ENCODE measurements at regions not wholly inside any gene's neighbourhood (a gene's known extent, or its start where the extent isn't known, plus 50 kb on each side); places are given as distances from the start of the nearest gene placed in this dataset.

GRCh38 chr6:8215631-8216030 lies 113.3 kb upstream of the EEF1E1 start:
- no peak for DNase-seq (ENCODE audit: low read depth)

DNA sequence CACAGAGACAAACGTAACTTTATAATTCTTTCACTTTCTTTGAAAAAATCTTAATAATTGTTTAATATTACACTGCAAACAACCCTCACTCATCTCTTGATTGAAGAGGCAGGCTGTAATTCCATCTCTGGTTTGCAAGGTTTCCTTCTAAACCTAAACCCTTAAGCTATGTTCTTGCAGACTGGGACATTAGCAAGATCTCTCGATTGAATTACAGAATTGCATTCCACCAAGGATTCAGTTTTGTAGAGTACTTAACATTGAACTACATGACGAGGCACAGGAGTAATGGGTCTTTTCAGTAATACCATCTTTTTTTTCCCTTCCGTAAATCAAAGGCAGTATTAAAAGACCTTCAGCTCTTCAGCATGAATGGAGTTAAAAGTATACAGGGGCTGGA lies 111.6 kb upstream of the EEF1E1 start:
- no peak for DNase-seq (ENCODE audit: low read depth)

DNA sequence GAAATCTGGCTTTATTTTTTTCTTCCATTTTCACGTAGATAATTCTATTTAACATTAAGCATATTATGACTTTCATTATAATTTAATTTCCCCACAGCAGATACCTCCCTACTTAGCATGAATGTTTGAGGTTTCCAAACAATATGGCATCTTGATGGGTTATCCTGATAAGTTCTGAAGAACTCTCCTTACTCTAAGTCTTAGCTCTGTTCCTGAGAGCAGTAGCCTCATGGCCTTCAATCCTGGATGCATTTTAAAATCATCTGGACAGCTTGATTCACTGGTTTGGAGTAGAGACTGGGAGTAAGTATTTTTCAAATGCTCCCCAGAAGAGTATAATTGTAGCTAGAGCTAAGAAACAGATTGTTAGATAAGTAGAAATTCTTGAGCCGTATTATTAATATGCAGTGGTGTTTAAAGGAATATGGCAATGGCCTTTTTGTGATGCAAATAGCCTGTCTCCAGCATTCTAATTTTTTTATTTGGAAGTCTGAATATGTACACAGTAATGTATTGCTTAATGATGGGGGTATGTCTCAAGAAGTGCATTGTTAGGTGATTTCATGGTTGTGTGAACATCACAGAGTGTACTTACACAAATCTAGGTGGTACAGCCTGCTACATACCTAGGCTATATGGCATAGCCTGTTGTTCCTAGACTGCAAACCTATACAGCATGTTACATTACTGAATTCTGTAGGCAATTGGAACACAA lies 110.5 kb upstream of the EEF1E1 start:
- DNase-seq (ENCODE audit: low read depth): no peak

GRCh38 chr6:8207869-8208191 lies 105.5 kb upstream of the EEF1E1 start:
- no peak for DNase-seq (ENCODE audit: low read depth)

GRCh38 chr6:8207191-8207868 lies 105.0 kb upstream of the EEF1E1 start:
- no peak for DNase-seq (ENCODE audit: low read depth)

- DNase-seq (ENCODE audit: low read depth): no peak
Observed at GRCh38 chr6:8203337-8203736, 101.0 kb upstream of the EEF1E1 start.

DNA sequence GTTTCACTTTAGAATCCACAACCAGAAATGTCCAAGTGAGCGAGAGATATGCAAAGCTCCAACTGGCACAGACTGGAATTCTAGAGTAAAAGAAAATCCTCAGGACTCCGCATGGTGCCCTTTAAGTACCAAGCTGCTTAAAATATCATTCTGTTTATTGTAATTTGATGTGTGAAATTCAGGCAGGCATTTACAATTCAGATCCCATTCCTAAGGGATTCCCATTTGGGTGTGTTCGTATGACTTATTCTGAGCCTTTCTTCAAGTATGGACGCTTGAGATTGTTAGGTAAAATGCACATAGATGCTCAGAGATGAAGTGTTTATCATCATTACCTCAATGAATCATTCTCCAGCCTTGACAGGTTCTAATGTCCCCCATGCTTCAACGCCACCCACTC lies 99.3 kb upstream of the EEF1E1 start:
- no peak for DNase-seq (ENCODE audit: low read depth)

DNA sequence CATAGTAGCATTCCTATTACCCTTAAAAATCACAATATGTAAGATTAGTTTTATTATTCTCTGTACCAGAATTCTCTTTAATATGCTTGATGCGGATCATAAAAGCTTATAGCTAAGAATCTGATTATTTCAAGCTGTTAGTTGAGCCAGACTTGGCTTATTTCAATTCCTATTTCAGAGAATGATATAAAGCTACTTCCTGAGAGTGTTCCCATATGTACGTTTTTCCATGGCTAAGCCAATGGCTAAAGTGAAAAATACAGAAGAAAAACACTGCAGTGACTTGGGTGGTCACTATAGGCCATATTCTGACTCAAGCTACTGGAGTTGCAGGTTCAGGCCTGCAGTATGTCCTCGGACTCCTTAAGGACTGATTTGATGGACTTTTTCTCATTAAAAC lies 97.9 kb upstream of the EEF1E1 start:
- no peak for DNase-seq (ENCODE audit: low read depth)

DNA sequence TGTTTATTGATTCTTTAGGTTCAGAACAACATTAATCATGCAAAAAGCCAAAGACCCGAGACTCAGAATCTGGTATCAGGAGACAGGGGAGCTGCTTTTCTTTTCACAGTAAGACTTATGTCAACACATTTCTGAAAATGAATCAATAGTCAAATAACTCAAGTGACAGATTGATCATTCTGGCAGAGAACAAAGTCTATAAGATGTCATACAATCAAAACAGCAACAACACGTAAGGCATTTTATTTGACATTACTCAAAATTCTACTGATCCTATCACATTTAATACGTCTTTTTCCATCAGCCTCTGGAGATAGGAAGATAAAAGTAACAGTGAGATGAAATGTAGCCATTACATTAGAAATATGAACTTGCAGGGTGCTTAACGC lies 93.4 kb upstream of the EEF1E1 start:
- DNase-seq (ENCODE audit: low read depth): no peak

GRCh38 chr6:8195040-8195713 lies 92.8 kb upstream of the EEF1E1 start:
- no peak for DNase-seq (ENCODE audit: low read depth)

GRCh38 chr6:8194490-8194889 lies 92.1 kb upstream of the EEF1E1 start:
- no peak for DNase-seq (ENCODE audit: low read depth)

DNA sequence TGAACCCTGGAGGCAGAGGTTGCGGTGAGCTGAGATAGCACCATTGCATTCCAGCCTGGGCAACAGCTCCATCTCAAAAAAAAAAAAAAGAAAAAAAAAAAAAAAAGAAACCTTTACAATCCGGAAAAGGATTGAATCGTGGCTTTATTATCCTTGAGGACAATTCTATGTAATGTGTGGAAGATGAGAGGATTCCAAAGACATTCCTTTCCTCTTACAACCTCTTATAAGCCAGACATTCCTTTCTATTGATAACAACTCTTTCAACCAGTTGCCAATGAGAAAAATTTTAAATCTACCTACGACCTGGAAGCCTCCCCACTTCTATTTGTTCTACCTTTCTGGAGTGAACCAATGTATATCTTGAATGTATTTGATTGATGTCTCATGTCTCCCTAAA lies 91.2 kb upstream of the EEF1E1 start:
- no peak for DNase-seq (ENCODE audit: low read depth)

DNA sequence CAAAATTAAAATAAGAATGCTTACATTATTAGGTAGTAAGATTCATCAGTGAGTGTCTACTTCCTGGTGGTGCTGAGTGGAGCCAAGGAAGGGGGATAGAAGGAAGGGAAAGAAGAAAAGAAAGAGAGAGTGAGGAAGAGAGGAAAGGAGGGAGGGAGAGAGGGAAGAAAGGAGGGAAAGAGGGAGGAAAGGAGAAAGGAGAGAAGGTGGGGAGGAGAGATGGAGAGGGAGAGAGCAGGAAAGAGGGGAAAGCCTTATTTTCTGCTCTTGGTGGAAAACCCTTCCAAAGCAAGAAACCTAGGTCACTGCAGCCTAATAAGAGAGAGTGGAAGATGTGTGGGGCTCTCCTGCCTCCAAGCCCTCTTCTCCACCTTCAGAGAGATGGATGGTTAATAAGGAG lies 90.2 kb upstream of the EEF1E1 start:
- no peak for DNase-seq (ENCODE audit: low read depth)

DNA sequence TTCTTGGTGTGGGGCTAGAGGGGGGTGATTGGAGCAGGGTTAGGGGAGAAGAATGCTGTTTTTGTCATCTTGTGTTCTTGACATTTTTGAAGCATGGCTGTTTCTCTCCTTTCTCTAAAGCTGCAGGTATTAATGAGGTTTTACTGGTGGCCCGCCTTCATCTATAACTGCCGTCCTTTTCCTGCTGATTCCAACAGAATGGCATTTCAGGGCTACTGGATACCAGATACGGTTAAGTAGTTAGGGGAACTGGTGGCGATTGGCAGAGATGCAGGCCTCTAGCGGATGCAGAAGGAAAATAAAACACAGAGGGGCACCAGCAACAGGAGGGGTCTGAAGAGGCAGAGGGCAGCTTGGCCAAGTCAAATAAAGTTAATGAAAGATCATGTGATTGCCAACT lies 89.7 kb upstream of the EEF1E1 start:
- no peak for DNase-seq (ENCODE audit: low read depth)

- no peak for DNase-seq (ENCODE audit: low read depth)
Observed at GRCh38 chr6:8191629-8192028, 89.3 kb upstream of the EEF1E1 start.

- DNase-seq (ENCODE audit: low read depth): no peak
Observed at GRCh38 chr6:8187209-8187608, 84.9 kb upstream of the EEF1E1 start.

GRCh38 chr6:8182902-8183665 lies 80.7 kb upstream of the EEF1E1 start:
- DNase-seq (ENCODE audit: low read depth): no peak

GRCh38 chr6:8181951-8182845 lies 79.8 kb upstream of the EEF1E1 start:
- no peak for DNase-seq (ENCODE audit: low read depth)

- no peak for DNase-seq (ENCODE audit: low read depth)
Observed at GRCh38 chr6:8181160-8181881, 79.0 kb upstream of the EEF1E1 start.

GRCh38 chr6:8180327-8181159 lies 78.2 kb upstream of the EEF1E1 start:
- DNase-seq (ENCODE audit: low read depth): no peak
